HEK293 (cell line): ENCODE measurements at regions not wholly inside any gene's neighbourhood (a gene's known extent, or its start where the extent isn't known, plus 50 kb on each side); places are given as distances from the start of the nearest gene placed in this dataset.

Experiments
- CTCF ChIA-PET: fragments of 350-600 bp; formaldehyde crosslinking; extraction: SDS; loops from one replicate; lab custom pipeline; 2021; ENCODE audit warnings: antibody characterized with exemption; lab: Yijun Ruan, JAX
- POLR2A ChIA-PET: fragments of 300-600 bp; formaldehyde crosslinking; extraction: SDS; loops from one replicate; lab custom pipeline; 2020; ENCODE audit warnings: antibody characterized with exemption, inconsistent platforms; lab: Yijun Ruan, JAX
- H3K27ac ChIP-seq: fragments of 200-500 bp; sonication (Bioruptor generic); 2 replicates; pipeline ENCODE4 v1.5.1; 2014; ENCODE audit warnings: low read depth, low read length, control low read depth, inconsistent platforms; ENCODE audit errors: extremely low read depth
- H3K36me3 ChIP-seq, 2 experiments: fragments of 200-500 bp in 1 of 2; sonication (Bioruptor generic) in 1 of 2; 1 replicate in 1 of 2; 2 replicates in 1 of 2; pipeline ENCODE4 v1.5.1; 2014 to 2017; ENCODE audit warnings: inconsistent platforms in 2 of 2, low read length in 2 of 2; ENCODE audit not compliant: control insufficient read depth in 2 of 2, insufficient read depth in 1 of 2
- H3K4me1 ChIP-seq: fragments of 200-500 bp; sonication (Bioruptor generic); 2 replicates; pipeline ENCODE4 v1.5.1; 2014; ENCODE audit warnings: mild to moderate bottlenecking, low read length, inconsistent platforms; ENCODE audit not compliant: control insufficient read depth, insufficient read depth
- H3K4me3 ChIP-seq: 2 replicates; pipeline ENCODE4 v1.5.1; 2011; ENCODE audit warnings: low read depth, mild to moderate bottlenecking, control low read depth, low read length, moderate library complexity
- H3K9me3 ChIP-seq: fragments of 200-500 bp; sonication (Bioruptor generic); 2 replicates; pipeline ENCODE4 v1.5.1; 2014; ENCODE audit warnings: low read depth, low read length, inconsistent platforms; ENCODE audit not compliant: control insufficient read depth, insufficient read depth
- GLI4 ChIP-seq: fragments of 450-650 bp; formaldehyde crosslinking; IDR thresholded peaks from 2 replicates; pipeline ENCODE4 v1.5.1; 2016; ENCODE audit warnings: missing biosample characterization, missing genetic modification characterization
- PRDM1 ChIP-seq: fragments of 450-650 bp; formaldehyde crosslinking; IDR thresholded peaks from 2 replicates; pipeline ENCODE4; 2016; ENCODE audit warnings: missing biosample characterization, missing genetic modification characterization
- TCF7L2 ChIP-seq: IDR thresholded peaks from 2 replicates; pipeline ENCODE4 v1.6.1; 2011; ENCODE audit warnings: low read depth, mild to moderate bottlenecking, inconsistent platforms, low read length, moderate library complexity, borderline replicate concordance
- TRIM28 ChIP-seq: IDR thresholded peaks from 2 replicates; pipeline ENCODE4 v1.6.1; 2011; ENCODE audit warnings: low read length, control low read depth, borderline replicate concordance
- ZFHX2 ChIP-seq: fragments of 450-650 bp; formaldehyde crosslinking; conservative IDR thresholded peaks from 2 replicates; pipeline ENCODE4 v1.5.1; 2016; ENCODE audit warnings: missing biosample characterization, missing genetic modification characterization
- ZNF211 ChIP-seq: fragments of 450-650 bp; formaldehyde crosslinking; IDR thresholded peaks from 2 replicates; pipeline ENCODE4 v1.5.1; 2016; ENCODE audit warnings: low read depth, missing biosample characterization, missing genetic modification characterization
- ZNF423 ChIP-seq: fragments of 450-650 bp; formaldehyde crosslinking; IDR thresholded peaks from 2 replicates; pipeline ENCODE4 v1.5.1; 2016; ENCODE audit warnings: missing biosample characterization, missing genetic modification characterization
- ZNF514 ChIP-seq: fragments of 450-650 bp; formaldehyde crosslinking; IDR thresholded peaks from 2 replicates; pipeline ENCODE4 v1.5.1; 2016; ENCODE audit warnings: missing biosample characterization, missing genetic modification characterization
- ZNF654 ChIP-seq: fragments of 450-650 bp; formaldehyde crosslinking; IDR thresholded peaks from 2 replicates; pipeline ENCODE4 v1.5.1; 2016; ENCODE audit warnings: low read depth, missing biosample characterization, missing genetic modification characterization
- ZNF747 ChIP-seq: fragments of 450-650 bp; formaldehyde crosslinking; IDR thresholded peaks from 2 replicates; pipeline ENCODE4 v1.5.1; 2016; ENCODE audit warnings: missing biosample characterization, missing genetic modification characterization
- ZNF76 ChIP-seq: fragments of 450-650 bp; formaldehyde crosslinking; IDR thresholded peaks from 2 replicates; pipeline ENCODE4; 2016; ENCODE audit warnings: low read depth, missing biosample characterization, missing genetic modification characterization, borderline replicate concordance
- ZNF837 ChIP-seq: fragments of 450-650 bp; formaldehyde crosslinking; IDR thresholded peaks from 2 replicates; pipeline ENCODE4 v1.5.1; 2016; ENCODE audit warnings: missing biosample characterization, missing genetic modification characterization
- TF ChIP-seq, protein P1 (sequence below): fragments of 450-650 bp; formaldehyde crosslinking; IDR thresholded peaks from 2 replicates; pipeline ENCODE4 v1.5.1; 2016; ENCODE audit warnings: missing biosample characterization, missing genetic modification characterization, borderline replicate concordance
- TF ChIP-seq, protein P2 (sequence below): IDR thresholded peaks from 2 replicates; pipeline ENCODE4 v1.6.1; 2011; ENCODE audit warnings: mild to moderate bottlenecking, low read depth, low read length, borderline replicate concordance
- TF ChIP-seq, protein P3 (sequence below): fragments of 450-650 bp; formaldehyde crosslinking; IDR thresholded peaks from 2 replicates; pipeline ENCODE4 v1.5.1; 2016; ENCODE audit warnings: missing biosample characterization, missing genetic modification characterization
- TF ChIP-seq, protein P4 (sequence below): fragments of 450-650 bp; formaldehyde crosslinking; IDR thresholded peaks from 2 replicates; pipeline ENCODE4 v1.5.1; 2016; ENCODE audit warnings: missing biosample characterization, missing genetic modification characterization

DNA sequence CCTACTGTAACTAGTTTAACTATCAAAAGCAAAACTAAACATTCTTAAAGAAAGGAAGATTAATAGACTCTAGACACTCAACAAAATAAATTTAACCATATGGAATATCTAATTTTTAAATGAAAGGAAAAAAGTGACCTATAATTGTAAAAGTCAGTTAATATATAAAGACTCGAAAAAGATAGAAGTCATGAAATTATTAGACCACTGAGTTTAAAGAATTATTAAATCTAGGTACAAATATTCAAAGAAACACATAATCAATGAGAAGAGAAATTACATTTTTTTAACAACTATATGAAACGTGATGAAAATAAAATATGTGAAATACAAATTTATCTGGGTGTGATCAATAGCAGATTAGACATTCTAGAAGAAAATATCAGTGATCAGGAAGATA is 706.8 kb upstream of the PCDH20 start:
- Histone ChIP-seq H3K27ac (no peak overlapping the region), H3K36me3 (no peaks in the 10 kb centered on the region), H3K9me3 (no peaks in the 10 kb centered on the region), H3K4me3 (no peak overlapping the region), H3K4me1 (no peaks in the 10 kb centered on the region)
- POLR2A ChIA-PET = no interaction called here
- CTCF ChIA-PET = interaction anchor here (0.6 to 3.5 kb wide), 4 partner anchors 96 to 1781 kb away, joined by 3 to 17 read pairs (median 3); no protein-coding TSS in a partner anchor
- TF ChIP-seq ZNF514 (tag by site-specific recombination) (no peak), GLI4 (no peak)
- TF ChIP-seq, all 188 proteins: peak for 0

DNA sequence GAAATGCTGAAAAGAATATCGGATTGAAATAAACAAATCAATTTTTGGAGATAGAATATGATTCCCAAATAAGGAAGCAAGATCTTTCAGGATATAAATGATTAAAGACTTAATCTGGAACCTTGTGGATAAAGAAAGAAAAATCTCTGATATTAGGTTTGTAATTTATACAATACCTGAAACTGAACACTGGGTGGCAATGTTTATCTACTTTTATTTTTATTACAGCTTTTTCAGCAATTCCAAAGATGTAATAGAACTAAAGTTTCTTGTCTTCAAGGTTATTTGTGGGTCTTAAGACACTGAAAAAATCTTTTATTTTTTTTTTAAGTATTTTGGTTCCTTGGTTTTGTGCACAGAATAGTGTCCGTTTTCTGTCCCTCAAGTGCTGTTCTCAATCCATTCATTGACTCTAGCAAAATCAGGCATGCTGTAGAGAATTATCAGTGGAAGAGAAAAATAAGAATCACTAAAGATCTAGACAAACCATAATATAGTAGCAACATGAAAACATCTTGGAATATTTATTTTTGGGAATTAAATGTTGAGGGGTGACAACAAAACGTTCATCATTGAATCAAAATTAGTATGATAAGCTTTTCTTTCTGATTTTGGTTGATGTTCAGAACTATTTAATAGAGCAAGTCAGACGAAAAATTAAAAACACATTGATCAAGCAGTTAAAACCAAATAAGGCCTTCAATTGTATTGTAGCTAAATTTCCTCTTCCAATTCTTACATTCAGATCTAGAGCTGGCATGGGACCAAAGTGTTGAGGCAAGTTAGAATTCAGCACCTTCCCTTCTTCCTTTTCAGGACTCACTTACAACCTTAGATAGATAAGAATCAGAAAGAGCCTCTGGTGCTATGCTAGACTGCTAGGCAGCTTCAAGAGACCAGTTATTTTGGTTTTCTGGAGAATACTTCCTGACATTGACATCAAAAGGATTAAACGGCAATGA is 704.4 kb upstream of the PCDH20 start:
- Histone ChIP-seq H3K36me3 (no peaks in the 10 kb centered on the region), H3K4me3 (no peak overlapping the region), H3K4me1 (no peaks in the 10 kb centered on the region), H3K27ac (no peak overlapping the region), H3K9me3 (no peaks in the 10 kb centered on the region)
- TF ChIP-seq ZNF211 (tag by site-specific recombination) (no peak), ZNF654 (tag by site-specific recombination) (peak; percentile 37), ZFHX2 (tag by site-specific recombination) (no peak), PRDM1 (no peak), ZNF423 (tag by site-specific recombination) (no peak), ZNF76 (tag by site-specific recombination) (no peak), ZNF837 (tag by site-specific recombination) (no peak), TCF7L2 (peak; percentile 66; the same call in 1 of the 2 replicates), TRIM28 (peak; percentile 81; the same call in 1 of the 2 replicates), ZNF747 (tag by site-specific recombination) (no peak)
- TF ChIP-seq, protein P1, sequence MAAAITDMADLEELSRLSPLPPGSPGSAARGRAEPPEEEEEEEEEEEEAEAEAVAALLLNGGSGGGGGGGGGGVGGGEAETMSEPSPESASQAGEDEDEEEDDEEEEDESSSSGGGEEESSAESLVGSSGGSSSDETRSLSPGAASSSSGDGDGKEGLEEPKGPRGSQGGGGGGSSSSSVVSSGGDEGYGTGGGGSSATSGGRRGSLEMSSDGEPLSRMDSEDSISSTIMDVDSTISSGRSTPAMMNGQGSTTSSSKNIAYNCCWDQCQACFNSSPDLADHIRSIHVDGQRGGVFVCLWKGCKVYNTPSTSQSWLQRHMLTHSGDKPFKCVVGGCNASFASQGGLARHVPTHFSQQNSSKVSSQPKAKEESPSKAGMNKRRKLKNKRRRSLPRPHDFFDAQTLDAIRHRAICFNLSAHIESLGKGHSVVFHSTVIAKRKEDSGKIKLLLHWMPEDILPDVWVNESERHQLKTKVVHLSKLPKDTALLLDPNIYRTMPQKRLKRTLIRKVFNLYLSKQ (tag by site-specific recombination) = no peak
- TF ChIP-seq, protein P2, sequence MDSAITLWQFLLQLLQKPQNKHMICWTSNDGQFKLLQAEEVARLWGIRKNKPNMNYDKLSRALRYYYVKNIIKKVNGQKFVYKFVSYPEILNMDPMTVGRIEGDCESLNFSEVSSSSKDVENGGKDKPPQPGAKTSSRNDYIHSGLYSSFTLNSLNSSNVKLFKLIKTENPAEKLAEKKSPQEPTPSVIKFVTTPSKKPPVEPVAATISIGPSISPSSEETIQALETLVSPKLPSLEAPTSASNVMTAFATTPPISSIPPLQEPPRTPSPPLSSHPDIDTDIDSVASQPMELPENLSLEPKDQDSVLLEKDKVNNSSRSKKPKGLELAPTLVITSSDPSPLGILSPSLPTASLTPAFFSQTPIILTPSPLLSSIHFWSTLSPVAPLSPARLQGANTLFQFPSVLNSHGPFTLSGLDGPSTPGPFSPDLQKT = peak; percentile 60; the same call in 1 of the 2 replicates
- TF ChIP-seq, protein P3, sequence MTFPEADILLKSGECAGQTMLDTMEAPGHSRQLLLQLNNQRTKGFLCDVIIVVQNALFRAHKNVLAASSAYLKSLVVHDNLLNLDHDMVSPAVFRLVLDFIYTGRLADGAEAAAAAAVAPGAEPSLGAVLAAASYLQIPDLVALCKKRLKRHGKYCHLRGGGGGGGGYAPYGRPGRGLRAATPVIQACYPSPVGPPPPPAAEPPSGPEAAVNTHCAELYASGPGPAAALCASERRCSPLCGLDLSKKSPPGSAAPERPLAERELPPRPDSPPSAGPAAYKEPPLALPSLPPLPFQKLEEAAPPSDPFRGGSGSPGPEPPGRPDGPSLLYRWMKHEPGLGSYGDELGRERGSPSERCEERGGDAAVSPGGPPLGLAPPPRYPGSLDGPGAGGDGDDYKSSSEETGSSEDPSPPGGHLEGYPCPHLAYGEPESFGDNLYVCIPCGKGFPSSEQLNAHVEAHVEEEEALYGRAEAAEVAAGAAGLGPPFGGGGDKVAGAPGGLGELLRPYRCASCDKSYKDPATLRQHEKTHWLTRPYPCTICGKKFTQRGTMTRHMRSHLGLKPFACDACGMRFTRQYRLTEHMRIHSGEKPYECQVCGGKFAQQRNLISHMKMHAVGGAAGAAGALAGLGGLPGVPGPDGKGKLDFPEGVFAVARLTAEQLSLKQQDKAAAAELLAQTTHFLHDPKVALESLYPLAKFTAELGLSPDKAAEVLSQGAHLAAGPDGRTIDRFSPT (tag by site-specific recombination) = no peak
- TF ChIP-seq, protein P4, sequence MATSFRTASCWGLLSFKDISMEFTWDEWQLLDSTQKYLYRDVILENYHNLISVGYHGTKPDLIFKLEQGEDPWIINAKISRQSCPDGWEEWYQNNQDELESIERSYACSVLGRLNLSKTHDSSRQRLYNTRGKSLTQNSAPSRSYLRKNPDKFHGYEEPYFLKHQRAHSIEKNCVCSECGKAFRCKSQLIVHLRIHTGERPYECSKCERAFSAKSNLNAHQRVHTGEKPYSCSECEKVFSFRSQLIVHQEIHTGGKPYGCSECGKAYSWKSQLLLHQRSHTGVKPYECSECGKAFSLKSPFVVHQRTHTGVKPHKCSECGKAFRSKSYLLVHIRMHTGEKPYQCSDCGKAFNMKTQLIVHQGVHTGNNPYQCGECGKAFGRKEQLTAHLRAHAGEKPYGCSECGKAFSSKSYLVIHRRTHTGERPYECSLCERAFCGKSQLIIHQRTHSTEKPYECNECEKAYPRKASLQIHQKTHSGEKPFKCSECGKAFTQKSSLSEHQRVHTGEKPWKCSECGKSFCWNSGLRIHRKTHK (tag by site-specific recombination) = no peak
- POLR2A ChIA-PET = no interaction called here
- CTCF ChIA-PET = interaction anchor here (0.5 to 3.5 kb wide), 18 partner anchors 11 to 1996 kb away, joined by 3 to 17 read pairs (median 3); no protein-coding TSS in a partner anchor
